H9 (cell line): ENCODE measurements at regions not wholly inside any gene's neighbourhood (a gene's known extent, or its start where the extent isn't known, plus 50 kb on each side); places are given as distances from the start of the nearest gene placed in this dataset.

Experiments
- DNase-seq: peaks from one replicate; pipeline ENCODE4 v3.0.0-alpha.2; 2017
- H2AFZ ChIP-seq: one replicate; pipeline ENCODE4 v1.6.1; 2013; ENCODE audit warnings: mild to moderate bottlenecking, low read length, control low read depth, moderate library complexity
- H2AK5ac ChIP-seq: 2 replicates; pipeline ENCODE4 v1.6.1; 2013; ENCODE audit warnings: low read length, control low read depth, mixed read lengths; ENCODE audit not compliant: insufficient read length
- H2BK120ac ChIP-seq: one replicate; pipeline ENCODE4 v1.6.1; 2013; ENCODE audit warnings: low read depth, mild to moderate bottlenecking, low read length, control low read depth, inconsistent platforms; ENCODE audit not compliant: poor library complexity, severe bottlenecking
- H2BK12ac ChIP-seq: 2 replicates; pipeline ENCODE4 v1.6.1; 2013; ENCODE audit warnings: low read length, control low read depth, mixed read lengths, low read depth; ENCODE audit not compliant: insufficient read length
- H2BK15ac ChIP-seq: 2 replicates; pipeline ENCODE4 v1.6.1; 2013; ENCODE audit warnings: low read depth, low read length, control low read depth
- H2BK20ac ChIP-seq: one replicate; pipeline ENCODE4 v1.6.1; 2013; ENCODE audit warnings: low read depth, mild to moderate bottlenecking, low read length, control low read depth, inconsistent platforms; ENCODE audit not compliant: poor library complexity, severe bottlenecking
- H2BK5ac ChIP-seq: 2 replicates; pipeline ENCODE4 v1.6.1; 2013; ENCODE audit warnings: low read length, control low read depth, mixed read lengths; ENCODE audit not compliant: insufficient read length
- H3K14ac ChIP-seq: 2 replicates; pipeline ENCODE4 v1.6.1; 2013; ENCODE audit warnings: low read length, control low read depth; ENCODE audit not compliant: insufficient read depth
- H3K18ac ChIP-seq: 2 replicates; pipeline ENCODE4 v1.6.1; 2013; ENCODE audit warnings: low read depth, mild to moderate bottlenecking, mixed read lengths, low read length, control low read depth; ENCODE audit not compliant: insufficient read length
- H3K23ac ChIP-seq: 2 replicates; pipeline ENCODE4 v1.6.1; 2013; ENCODE audit warnings: low read length, control low read depth, mixed read lengths, low read depth; ENCODE audit not compliant: insufficient read length
- H3K23me2 ChIP-seq: 2 replicates; pipeline ENCODE4 v1.6.1; 2013; ENCODE audit warnings: low read depth, mild to moderate bottlenecking, mixed read lengths, low read length, control low read depth; ENCODE audit not compliant: insufficient read length, poor library complexity, severe bottlenecking
- H3K27ac ChIP-seq: 2 replicates; pipeline ENCODE4 v1.5.1; 2013; ENCODE audit warnings: low read length, control low read depth, mixed read lengths, low read depth; ENCODE audit not compliant: insufficient read length
- H3K27me3 ChIP-seq: 2 replicates; pipeline ENCODE4 v1.6.1; 2013; ENCODE audit warnings: low read length, control low read depth, inconsistent platforms; ENCODE audit not compliant: insufficient read depth
- H3K4ac ChIP-seq: 2 replicates; pipeline ENCODE4 v1.6.1; 2013; ENCODE audit warnings: low read depth, mild to moderate bottlenecking, control low read depth, inconsistent platforms, low read length, moderate library complexity
- H3K4me1 ChIP-seq: 2 replicates; pipeline ENCODE4 v1.6.1; 2013; ENCODE audit warnings: low read length, control low read depth, inconsistent platforms; ENCODE audit not compliant: insufficient read depth
- H3K4me2 ChIP-seq: 2 replicates; pipeline ENCODE4 v1.6.1; 2013; ENCODE audit warnings: low read length, control low read depth, mixed read lengths; ENCODE audit not compliant: insufficient read length, insufficient read depth
- H3K56ac ChIP-seq: 2 replicates; pipeline ENCODE4 v1.6.1; 2013; ENCODE audit warnings: low read depth, mild to moderate bottlenecking, mixed read lengths, low read length, control low read depth; ENCODE audit not compliant: insufficient read length
- H3K79me1 ChIP-seq: 2 replicates; pipeline ENCODE4 v1.6.1; 2013; ENCODE audit warnings: low read depth, mild to moderate bottlenecking, moderate library complexity, low read length, control low read depth, inconsistent platforms; ENCODE audit not compliant: insufficient read depth, poor library complexity, severe bottlenecking
- H3K79me2 ChIP-seq: 2 replicates; pipeline ENCODE4 v1.6.1; 2013; ENCODE audit warnings: low read length, control low read depth, inconsistent platforms; ENCODE audit not compliant: insufficient read depth
- H3K9ac ChIP-seq: 2 replicates; pipeline ENCODE4 v1.6.1; 2013; ENCODE audit warnings: low read length, control low read depth, mixed read lengths; ENCODE audit not compliant: insufficient read length; ENCODE audit errors: extremely low read depth
- H3K9me3 ChIP-seq: one replicate; pipeline ENCODE4 v1.6.1; 2013; ENCODE audit warnings: low read depth, low read length, inconsistent platforms; ENCODE audit not compliant: control insufficient read depth
- H3T11ph ChIP-seq: one replicate; pipeline ENCODE4 v1.6.1; 2013; ENCODE audit warnings: mild to moderate bottlenecking, low read length, control low read depth, inconsistent platforms
- H4K20me1 ChIP-seq: one replicate; pipeline ENCODE4 v1.6.1; 2013; ENCODE audit not compliant: control insufficient read depth, insufficient read length, insufficient read depth
- H4K5ac ChIP-seq: 2 replicates; pipeline ENCODE4 v1.6.1; 2013; ENCODE audit warnings: low read depth, mild to moderate bottlenecking, mixed read lengths, low read length, control low read depth; ENCODE audit not compliant: insufficient read length
- H4K8ac ChIP-seq: replicated peaks from 2 replicates; pipeline ENCODE4 v1.6.1; 2013; ENCODE audit warnings: low read length, control low read depth, mixed read lengths, low read depth; ENCODE audit not compliant: insufficient read length
- H4K91ac ChIP-seq: 2 replicates; pipeline ENCODE4 v1.6.1; 2013; ENCODE audit warnings: low read depth, mild to moderate bottlenecking, moderate library complexity, mixed read lengths, low read length, control low read depth; ENCODE audit not compliant: insufficient read length
- H3K27ac Mint-ChIP-seq, 3 experiments: 2 replicates in 2 of 3; 3 replicates in 1 of 3; pipeline ENCODE4 v1.8.0; 2020 to 2021; ENCODE audit warnings: mixed read lengths in 3 of 3, mild to moderate bottlenecking in 1 of 3, moderate library complexity in 1 of 3
- H3K27me3 Mint-ChIP-seq: 2 replicates; pipeline ENCODE4 v1.8.0; 2021; ENCODE audit warnings: low read depth, mild to moderate bottlenecking, moderate library complexity, mixed read lengths
- H3K36me3 Mint-ChIP-seq, 3 experiments: 2 replicates in 2 of 3; 3 replicates in 1 of 3; pipeline ENCODE4 v1.8.0; 2020 to 2021; ENCODE audit warnings: low read depth in 3 of 3, mixed read lengths in 3 of 3; ENCODE audit not compliant: insufficient read depth in 1 of 3
- H3K4me1 Mint-ChIP-seq, 2 experiments: 2 replicates each; pipeline ENCODE4 v1.8.0; 2020; ENCODE audit warnings: mixed read lengths in 2 of 2
- H3K4me3 Mint-ChIP-seq, 2 experiments: 2 replicates in 1 of 2; 3 replicates in 1 of 2; pipeline ENCODE4 v1.8.0; 2020 to 2021; ENCODE audit warnings: mild to moderate bottlenecking in 2 of 2, mixed read lengths in 2 of 2, moderate library complexity in 1 of 2
- H3K9me3 Mint-ChIP-seq, 2 experiments: 2 replicates in 1 of 2; 3 replicates in 1 of 2; pipeline ENCODE4 v1.8.0; 2020; ENCODE audit warnings: mild to moderate bottlenecking in 2 of 2, mixed read lengths in 2 of 2, moderate library complexity in 1 of 2
- WGBS: extraction: QIAGEN DNeasy Blood & Tissue Kit; methylation state at CpG from one replicate; pipeline ENCODE4 v1.1.7; 2013; ENCODE audit warnings: missing lambda C conversion rate, low lambda C conversion rate, mixed read lengths; ENCODE audit not compliant: insufficient read length; ENCODE audit errors: extremely low coverage; 5-methylcytosine and 5-hydroxymethylcytosine counted together
- TF ChIP-seq, protein P1 (sequence below): fragments of 200-600 bp; sonication (generic); conservative IDR thresholded peaks from 3 replicates; pipeline ENCODE4 v1.8.0; 2021; ENCODE audit warnings: antibody characterized with exemption, mild to moderate bottlenecking

GRCh38 chr2:76642129-76642528, 880.0 kb downstream of the LRRTM4 start:
- no peak overlapping the region for H3K23ac ChIP-seq
- DNase-seq = no peak
- H4K20me1 ChIP-seq = no peaks in the 10 kb centered on the region
- Mint-ChIP-seq H3K4me3 (no peak overlapping the region), H3K9me3 (peaks cover 4 to 9% of the 10 kb centered on the region in 2 experiments; a peak in 4 of 5 replicates), H3K36me3 (peaks cover 0 to 4% (median 0%) of the 10 kb centered on the region in 3 experiments; a peak in 2 of 7 replicates), H3K27me3 (no peaks in the 10 kb centered on the region), H3K4me1 (peaks cover 4 to 9% of the 10 kb centered on the region in 2 experiments; a peak in 3 of 4 replicates), H3K27ac (no peak overlapping the region; a peak in 1 of 7 replicates)
- no peak overlapping the region for H2BK120ac ChIP-seq
- H3K4me2 ChIP-seq = no peak overlapping the region
- no peak overlapping the region for H3K56ac ChIP-seq
- H2BK20ac ChIP-seq = no peak overlapping the region
- H2AFZ ChIP-seq = no peak overlapping the region
- H3K23me2 ChIP-seq = no peaks in the 10 kb centered on the region
- H2BK5ac ChIP-seq = no peak overlapping the region
- no peak overlapping the region for H3T11ph ChIP-seq
- H3K14ac ChIP-seq = no peak overlapping the region
- no peak overlapping the region for H2BK15ac ChIP-seq
- no peak overlapping the region for H4K5ac ChIP-seq
- H4K91ac ChIP-seq = no peak overlapping the region
- no peaks in the 10 kb centered on the region for H3K27me3 ChIP-seq
- no peak overlapping the region for H3K4ac ChIP-seq
- H3K27ac ChIP-seq = no peak overlapping the region
- H2BK12ac ChIP-seq = no peak overlapping the region
- no peak overlapping the region for H3K18ac ChIP-seq
- no peaks in the 10 kb centered on the region for H3K4me1 ChIP-seq
- no peak overlapping the region for H3K9ac ChIP-seq
- H3K9me3 ChIP-seq = no peaks in the 10 kb centered on the region
- H2AK5ac ChIP-seq = no peak overlapping the region
- H3K79me2 ChIP-seq = no peaks in the 10 kb centered on the region
- no peaks in the 10 kb centered on the region for H3K79me1 ChIP-seq
- no peak overlapping the region for H4K8ac ChIP-seq
- no CpG with 5 or more reads among the region's 2 CpGs for WGBS
- TF ChIP-seq, protein P1, sequence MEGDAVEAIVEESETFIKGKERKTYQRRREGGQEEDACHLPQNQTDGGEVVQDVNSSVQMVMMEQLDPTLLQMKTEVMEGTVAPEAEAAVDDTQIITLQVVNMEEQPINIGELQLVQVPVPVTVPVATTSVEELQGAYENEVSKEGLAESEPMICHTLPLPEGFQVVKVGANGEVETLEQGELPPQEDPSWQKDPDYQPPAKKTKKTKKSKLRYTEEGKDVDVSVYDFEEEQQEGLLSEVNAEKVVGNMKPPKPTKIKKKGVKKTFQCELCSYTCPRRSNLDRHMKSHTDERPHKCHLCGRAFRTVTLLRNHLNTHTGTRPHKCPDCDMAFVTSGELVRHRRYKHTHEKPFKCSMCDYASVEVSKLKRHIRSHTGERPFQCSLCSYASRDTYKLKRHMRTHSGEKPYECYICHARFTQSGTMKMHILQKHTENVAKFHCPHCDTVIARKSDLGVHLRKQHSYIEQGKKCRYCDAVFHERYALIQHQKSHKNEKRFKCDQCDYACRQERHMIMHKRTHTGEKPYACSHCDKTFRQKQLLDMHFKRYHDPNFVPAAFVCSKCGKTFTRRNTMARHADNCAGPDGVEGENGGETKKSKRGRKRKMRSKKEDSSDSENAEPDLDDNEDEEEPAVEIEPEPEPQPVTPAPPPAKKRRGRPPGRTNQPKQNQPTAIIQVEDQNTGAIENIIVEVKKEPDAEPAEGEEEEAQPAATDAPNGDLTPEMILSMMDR = no peak
